HUES64 (cell line): ENCODE measurements at regions not wholly inside any gene's neighbourhood (a gene's known extent, or its start where the extent isn't known, plus 50 kb on each side); places are given as distances from the start of the nearest gene placed in this dataset.

Experiments
- H3K27ac ChIP-seq: 2 replicates; pipeline ENCODE4 v1.7.0; 2013; ENCODE audit warnings: low read depth, low read length, inconsistent platforms
- H3K27me3 ChIP-seq: 2 replicates; pipeline ENCODE4 v1.6.1; 2013; ENCODE audit warnings: mild to moderate bottlenecking, low read length; ENCODE audit not compliant: insufficient read depth
- H3K36me3 ChIP-seq: 2 replicates; pipeline ENCODE4 v1.6.1; 2013; ENCODE audit warnings: mild to moderate bottlenecking, low read length; ENCODE audit not compliant: insufficient read depth
- H3K4me1 ChIP-seq: 2 replicates; pipeline ENCODE4 v1.6.1; 2013; ENCODE audit warnings: mild to moderate bottlenecking, low read length, moderate library complexity; ENCODE audit not compliant: insufficient read depth
- H3K4me3 ChIP-seq: 2 replicates; pipeline ENCODE4 v1.5.1; 2013; ENCODE audit warnings: mild to moderate bottlenecking, low read length, moderate library complexity
- H3K9ac ChIP-seq: 2 replicates; pipeline ENCODE4 v1.6.1; 2013; ENCODE audit warnings: mild to moderate bottlenecking, low read depth, low read length
- H3K9me3 ChIP-seq: 2 replicates; pipeline ENCODE4 v1.6.1; 2013; ENCODE audit warnings: low read depth, low read length; ENCODE audit not compliant: insufficient read depth
- WGBS: fragments of 150-250, 120-280 bp; methylation state at CpG from one replicate; pipeline ENCODE4 v1.1.7; 2013; ENCODE audit warnings: missing lambda C conversion rate; 5-methylcytosine and 5-hydroxymethylcytosine counted together

- Histone ChIP-seq H3K4me3 (no peak overlapping the region), H3K36me3 (no peaks in the 10 kb centered on the region), H3K9ac (no peak overlapping the region), H3K27me3 (no peaks in the 10 kb centered on the region), H3K9me3 (peaks cover 37% of the 10 kb centered on the region), H3K27ac (no peak overlapping the region), H3K4me1 (no peaks in the 10 kb centered on the region)
Observed at GRCh38 chr1:163777205-163777604, 455.5 kb downstream of the NUF2 start.

GRCh38 chr1:163781146-163781545 lies 459.4 kb downstream of the NUF2 start:
- Histone ChIP-seq H3K4me3 (no peak overlapping the region), H3K4me1 (no peaks in the 10 kb centered on the region)

GRCh38 chr1:163785868-163786405 lies 464.2 kb downstream of the NUF2 start:
- H3K27me3 ChIP-seq = no peaks in the 10 kb centered on the region
- H3K27ac ChIP-seq = no peak overlapping the region
- WGBS = 100% methylated on average over 1 of the region's 2 CpGs
- no peak overlapping the region for H3K9ac ChIP-seq
- no peaks in the 10 kb centered on the region for H3K36me3 ChIP-seq
- H3K4me1 ChIP-seq = no peaks in the 10 kb centered on the region
- H3K4me3 ChIP-seq = no peak overlapping the region
- H3K9me3 ChIP-seq = peaks cover 10% of the 10 kb centered on the region

More at GRCh38 chr1:163781146-163781545, 459.4 kb downstream of the NUF2 start:
- no peak overlapping the region for H3K27ac ChIP-seq
- H3K9ac ChIP-seq = no peak overlapping the region
- H3K36me3 ChIP-seq = no peaks in the 10 kb centered on the region
- peaks cover 37% of the 10 kb centered on the region for H3K9me3 ChIP-seq
- H3K27me3 ChIP-seq = no peaks in the 10 kb centered on the region

GRCh38 chr1:163789911-163790310 lies 468.2 kb downstream of the NUF2 start:
- Histone ChIP-seq H3K9ac (no peak overlapping the region), H3K27ac (no peak overlapping the region)
- 94% methylated on average over 3 of the region's 4 CpGs for WGBS

GRCh38 chr1:163794551-163794950 lies 472.8 kb downstream of the NUF2 start:
- WGBS = 100% methylated on average over 2 of the region's 3 CpGs
- H3K36me3 ChIP-seq = no peaks in the 10 kb centered on the region

More at GRCh38 chr1:163789911-163790310, 468.2 kb downstream of the NUF2 start:
- H3K9me3 ChIP-seq = no peaks in the 10 kb centered on the region
- H3K27me3 ChIP-seq = no peaks in the 10 kb centered on the region
- H3K4me1 ChIP-seq = no peaks in the 10 kb centered on the region
- no peaks in the 10 kb centered on the region for H3K36me3 ChIP-seq
- no peak overlapping the region for H3K4me3 ChIP-seq

GRCh38 chr1:163796394-163796821 lies 474.7 kb downstream of the NUF2 start:
- Histone ChIP-seq H3K27me3 (no peaks in the 10 kb centered on the region), H3K9ac (no peak overlapping the region), H3K36me3 (no peaks in the 10 kb centered on the region), H3K4me1 (peaks cover 18% of the 10 kb centered on the region), H3K4me3 (no peak overlapping the region), H3K27ac (no peak overlapping the region), H3K9me3 (no peaks in the 10 kb centered on the region; the same call in 1 of the 2 replicates)
- WGBS = 73% methylated on average over 2 of the region's 2 CpGs

More at GRCh38 chr1:163794551-163794950, 472.8 kb downstream of the NUF2 start:
- Histone ChIP-seq H3K4me1 (peaks cover 10% of the 10 kb centered on the region), H3K9me3 (no peaks in the 10 kb centered on the region; the same call in 1 of the 2 replicates), H3K27me3 (no peaks in the 10 kb centered on the region), H3K27ac (no peak overlapping the region), H3K4me3 (no peak overlapping the region), H3K9ac (no peak overlapping the region)

GRCh38 chr1:163797816-163798215 lies 476.1 kb downstream of the NUF2 start:
- H3K4me1 ChIP-seq = peaks cover 18% of the 10 kb centered on the region
- no peaks in the 10 kb centered on the region for H3K27me3 ChIP-seq
- H3K4me3 ChIP-seq = no peak overlapping the region
- no peak overlapping the region for H3K9ac ChIP-seq
- H3K36me3 ChIP-seq = no peaks in the 10 kb centered on the region
- H3K9me3 ChIP-seq = no peaks in the 10 kb centered on the region; the same call in 1 of the 2 replicates
- H3K27ac ChIP-seq = no peak overlapping the region

GRCh38 chr1:163799190-163799805 lies 477.5 kb downstream of the NUF2 start:
- no peaks in the 10 kb centered on the region; the same call in 1 of the 2 replicates for H3K9me3 ChIP-seq
- H3K27me3 ChIP-seq = no peaks in the 10 kb centered on the region
- no peak overlapping the region for H3K9ac ChIP-seq
- H3K4me1 ChIP-seq = peaks cover 18% of the 10 kb centered on the region
- no peak overlapping the region for H3K27ac ChIP-seq
- 92% methylated on average over 6 of the region's 6 CpGs for WGBS
- no peak overlapping the region for H3K4me3 ChIP-seq
- H3K36me3 ChIP-seq = no peaks in the 10 kb centered on the region

GRCh38 chr1:163807331-163808049 lies 485.7 kb downstream of the NUF2 start:
- 90% methylated on average over 3 of the region's 3 CpGs for WGBS
- Histone ChIP-seq H3K9me3 (no peaks in the 10 kb centered on the region), H3K4me1 (0 out of 2 replicates have a peak, but pooled peaks cover 4% of the 10 kb centered on the region), H3K9ac (no peak overlapping the region), H3K27ac (no peak overlapping the region), H3K36me3 (no peaks in the 10 kb centered on the region), H3K4me3 (no peak overlapping the region), H3K27me3 (no peaks in the 10 kb centered on the region)

- no peak overlapping the region for H3K9ac ChIP-seq
- H3K4me3 ChIP-seq = no peak overlapping the region
- H3K9me3 ChIP-seq = no peaks in the 10 kb centered on the region
- no peak overlapping the region for H3K27ac ChIP-seq
- no peaks in the 10 kb centered on the region for H3K27me3 ChIP-seq
- H3K36me3 ChIP-seq = no peaks in the 10 kb centered on the region
- WGBS = 95% methylated on average over 2 of the region's 2 CpGs
- 0 out of 2 replicates have a peak, but pooled peaks cover 4% of the 10 kb centered on the region for H3K4me1 ChIP-seq
Observed at GRCh38 chr1:163813251-163813650, 491.5 kb downstream of the NUF2 start.

GRCh38 chr1:163820226-163820625 lies 498.5 kb downstream of the NUF2 start:
- Histone ChIP-seq H3K4me3 (no peak overlapping the region), H3K36me3 (no peaks in the 10 kb centered on the region), H3K27ac (no peak overlapping the region), H3K9ac (no peak overlapping the region), H3K4me1 (no peaks in the 10 kb centered on the region), H3K27me3 (no peaks in the 10 kb centered on the region), H3K9me3 (no peaks in the 10 kb centered on the region)
